H1 (cell line): ENCODE measurements at regions not wholly inside any gene's neighbourhood (a gene's known extent, or its start where the extent isn't known, plus 50 kb on each side); places are given as distances from the start of the nearest gene placed in this dataset.

Experiments
- ASH2L ChIP-seq: fragments of 200-600, 300-600 bp; sonication (generic); IDR thresholded peaks from one replicate; pipeline ENCODE4 v1.7.1; 2017; ENCODE audit warnings: low read length
- ATF3 ChIP-seq: IDR thresholded peaks from 2 replicates; pipeline ENCODE4 v1.6.1; 2011; ENCODE audit warnings: low read depth, mild to moderate bottlenecking, low read length; ENCODE audit not compliant: insufficient read depth
- CBX5 ChIP-seq: fragments of 300-800, 300-1000 bp; sonication (generic); IDR thresholded peaks from 2 replicates; pipeline ENCODE4 v1.7.1; 2016; ENCODE audit warnings: antibody characterized with exemption, low read length, low read depth
- CHD7 ChIP-seq: fragments of 300-600 bp; sonication (generic); IDR thresholded peaks from 2 replicates; pipeline ENCODE4 v1.7.1; 2012; ENCODE audit warnings: low read length, moderate library complexity, mild to moderate bottlenecking, inconsistent platforms; ENCODE audit not compliant: insufficient replicate concordance
- EGR1 ChIP-seq: IDR thresholded peaks from 2 replicates; pipeline ENCODE4 v1.6.1; 2011; ENCODE audit warnings: low read depth, low read length, borderline replicate concordance
- FOSL1 ChIP-seq: IDR thresholded peaks from 2 replicates; pipeline ENCODE4 v1.6.1; 2011; ENCODE audit warnings: mild to moderate bottlenecking, low read depth, low read length, moderate library complexity; ENCODE audit not compliant: insufficient read depth
- NANOG ChIP-seq: IDR thresholded peaks from 2 replicates; pipeline ENCODE4 v1.6.1; 2011; ENCODE audit warnings: low read length, low read depth, mild to moderate bottlenecking, inconsistent platforms; ENCODE audit not compliant: insufficient read depth, poor library complexity, severe bottlenecking
- POU5F1 ChIP-seq: IDR thresholded peaks from 2 replicates; pipeline ENCODE4 v1.6.1; 2011; ENCODE audit warnings: low read depth, mild to moderate bottlenecking, low read length, moderate library complexity
- RAD21 ChIP-seq, 2 experiments: IDR thresholded peaks in 1 of 2; conservative IDR thresholded peaks in 1 of 2; 2 replicates each; pipeline ENCODE4 v1.6.1; 2011; ENCODE audit warnings: low read depth in 2 of 2, low read length in 2 of 2, improper control_type of control experiment in 1 of 2, inconsistent platforms in 1 of 2, mild to moderate bottlenecking in 1 of 2, moderate library complexity in 1 of 2
- TAF1 ChIP-seq: IDR thresholded peaks from 2 replicates; pipeline ENCODE4 v1.6.1; 2011; ENCODE audit warnings: mild to moderate bottlenecking, low read depth, low read length
- YY1 ChIP-seq: IDR thresholded peaks from 2 replicates; pipeline ENCODE4 v1.6.1; 2011; ENCODE audit warnings: low read depth, mild to moderate bottlenecking, low read length

- no peak for TF ChIP-seq CHD7
- no peak for TF ChIP-seq EGR1
- no peak for TF ChIP-seq TAF1
- no peak for TF ChIP-seq ASH2L
- TF ChIP-seq RAD21 (IDR thresholded peaks at IDR 0.05 in 1 of 2, conservative IDR thresholded peaks at IDR 0.05 in 1 of 2; ENCODE audit: low read depth in 2 of 2, low read length in 2 of 2) = no peak
- TF ChIP-seq FOSL1 = no peak
- no peak for TF ChIP-seq ATF3
- no peak for TF ChIP-seq CBX5
- no peak for TF ChIP-seq YY1
- no peak for TF ChIP-seq POU5F1
- no peak for TF ChIP-seq NANOG
Observed at GRCh38 chr9:90702441-90702955, 59.9 kb upstream of the DIRAS2 start (continued).
